HEK293 (cell line): ENCODE measurements at regions not wholly inside any gene's neighbourhood (a gene's known extent, or its start where the extent isn't known, plus 50 kb on each side); places are given as distances from the start of the nearest gene placed in this dataset.

Experiments used
- CTCF ChIA-PET: fragments of 350-600 bp; formaldehyde crosslinking; extraction: SDS; loops from one replicate; lab custom pipeline; 2021; ENCODE audit warnings: antibody characterized with exemption; lab: Yijun Ruan, JAX
- POLR2A ChIA-PET: fragments of 300-600 bp; formaldehyde crosslinking; extraction: SDS; loops from one replicate; lab custom pipeline; 2020; ENCODE audit warnings: antibody characterized with exemption, inconsistent platforms; lab: Yijun Ruan, JAX
- H3K27ac ChIP-seq: fragments of 200-500 bp; sonication (Bioruptor generic); 2 replicates; pipeline ENCODE4 v1.5.1; 2014; ENCODE audit warnings: low read depth, low read length, control low read depth, inconsistent platforms; ENCODE audit errors: extremely low read depth
- H3K36me3 ChIP-seq, 2 experiments: fragments of 200-500 bp in 1 of 2; sonication (Bioruptor generic) in 1 of 2; 1 replicate in 1 of 2; 2 replicates in 1 of 2; pipeline ENCODE4 v1.5.1; 2014 to 2017; ENCODE audit warnings: inconsistent platforms in 2 of 2, low read length in 2 of 2; ENCODE audit not compliant: control insufficient read depth in 2 of 2, insufficient read depth in 1 of 2
- H3K4me1 ChIP-seq: fragments of 200-500 bp; sonication (Bioruptor generic); 2 replicates; pipeline ENCODE4 v1.5.1; 2014; ENCODE audit warnings: mild to moderate bottlenecking, low read length, inconsistent platforms; ENCODE audit not compliant: control insufficient read depth, insufficient read depth
- H3K4me3 ChIP-seq: 2 replicates; pipeline ENCODE4 v1.5.1; 2011; ENCODE audit warnings: low read depth, mild to moderate bottlenecking, control low read depth, low read length, moderate library complexity
- H3K9me3 ChIP-seq: fragments of 200-500 bp; sonication (Bioruptor generic); 2 replicates; pipeline ENCODE4 v1.5.1; 2014; ENCODE audit warnings: low read depth, low read length, inconsistent platforms; ENCODE audit not compliant: control insufficient read depth, insufficient read depth
- BCL6B ChIP-seq: fragments of 450-650 bp; formaldehyde crosslinking; IDR thresholded peaks from 2 replicates; pipeline ENCODE4 v1.5.1; 2017; ENCODE audit warnings: missing biosample characterization, missing genetic modification characterization
- ELK4 ChIP-seq: IDR thresholded peaks from 2 replicates; pipeline ENCODE4 v1.6.1; 2011; ENCODE audit warnings: mild to moderate bottlenecking, low read depth, low read length, borderline replicate concordance
- GLIS2 ChIP-seq: fragments of 450-650 bp; formaldehyde crosslinking; IDR thresholded peaks from 2 replicates; pipeline ENCODE4 v1.5.1; 2016; ENCODE audit warnings: missing biosample characterization, missing genetic modification characterization
- PRDM1 ChIP-seq: fragments of 450-650 bp; formaldehyde crosslinking; IDR thresholded peaks from 2 replicates; pipeline ENCODE4; 2016; ENCODE audit warnings: missing biosample characterization, missing genetic modification characterization
- YY2 ChIP-seq: fragments of 450-650 bp; formaldehyde crosslinking; IDR thresholded peaks from 2 replicates; pipeline ENCODE4 v1.5.1; 2016; ENCODE audit warnings: missing biosample characterization, missing genetic modification characterization
- ZBTB48 ChIP-seq: fragments of 450-650 bp; formaldehyde crosslinking; IDR thresholded peaks from 2 replicates; pipeline ENCODE4 v1.5.1; 2016; ENCODE audit warnings: missing biosample characterization, missing genetic modification characterization
- ZNF114 ChIP-seq: fragments of 450-650 bp; formaldehyde crosslinking; IDR thresholded peaks from 2 replicates; pipeline ENCODE4 v1.5.0; 2017; ENCODE audit warnings: missing biosample characterization, missing genetic modification characterization
- ZNF214 ChIP-seq: fragments of 450-650 bp; formaldehyde crosslinking; IDR thresholded peaks from 2 replicates; pipeline ENCODE4 v1.5.1; 2017; ENCODE audit warnings: missing biosample characterization, mild to moderate bottlenecking, missing genetic modification characterization, borderline replicate concordance
- ZNF280C ChIP-seq: fragments of 450-650 bp; formaldehyde crosslinking; IDR thresholded peaks from 2 replicates; pipeline ENCODE4 v1.5.1; 2016; ENCODE audit warnings: missing biosample characterization, missing genetic modification characterization
- ZNF280D ChIP-seq: fragments of 450-650 bp; formaldehyde crosslinking; IDR thresholded peaks from 2 replicates; pipeline ENCODE4 v1.5.1; 2016; ENCODE audit warnings: missing biosample characterization, missing genetic modification characterization
- ZNF426 ChIP-seq: fragments of 450-650 bp; formaldehyde crosslinking; IDR thresholded peaks from 2 replicates; pipeline ENCODE4 v1.5.1; 2017; ENCODE audit warnings: missing biosample characterization, missing genetic modification characterization, mild to moderate bottlenecking, inconsistent platforms, moderate library complexity
- ZNF433 ChIP-seq: fragments of 450-650 bp; formaldehyde crosslinking; IDR thresholded peaks from 2 replicates; pipeline ENCODE4 v1.5.1; 2016; ENCODE audit warnings: missing biosample characterization, missing genetic modification characterization, low read depth
- ZNF560 ChIP-seq: fragments of 450-650 bp; formaldehyde crosslinking; IDR thresholded peaks from 2 replicates; pipeline ENCODE4 v1.5.1; 2017; ENCODE audit warnings: missing biosample characterization, missing genetic modification characterization, borderline replicate concordance

GRCh38 chr6:113340371-113340770 lies 516.8 kb upstream of the MARCKS start (continued):
- TF ChIP-seq ZNF280C (tag by site-specific recombination): no peak
- TF ChIP-seq ZBTB48 (tag by site-specific recombination): no peak
- TF ChIP-seq GLIS2 (tag by site-specific recombination): no peak
- no peak for TF ChIP-seq ZNF433
- TF ChIP-seq ZNF280D: no peak
- TF ChIP-seq ZNF560 (tag by site-specific recombination): no peak
- TF ChIP-seq ZNF114 (tag by site-specific recombination): no peak

- H3K4me1 ChIP-seq: no peaks in the 10 kb centered on the region
- POLR2A ChIA-PET: no interaction called here
- TF ChIP-seq ZNF214 (tag by site-specific recombination) (no peak), PRDM1 (tag by site-specific recombination) (peak; percentile 68)
- no peaks in the 10 kb centered on the region for H3K36me3 ChIP-seq
- CTCF ChIA-PET: no interaction called here
- H3K27ac ChIP-seq: no peak overlapping the region
- H3K4me3 ChIP-seq: no peak overlapping the region
- no peaks in the 10 kb centered on the region for H3K9me3 ChIP-seq
Measured at GRCh38 chr6:113343940-113344339, 513.2 kb upstream of the MARCKS start.

- Histone ChIP-seq H3K36me3 (no peaks in the 10 kb centered on the region), H3K9me3 (no peaks in the 10 kb centered on the region), H3K4me3 (no peak overlapping the region), H3K4me1 (no peaks in the 10 kb centered on the region), H3K27ac (no peak overlapping the region)
- POLR2A ChIA-PET: no interaction called here
- TF ChIP-seq ZNF426 (no peak), ZNF280D (no peak), ELK4 (no peak), BCL6B (tag by site-specific recombination) (no peak), YY2 (tag by site-specific recombination) (no peak)
- CTCF ChIA-PET: no interaction called here
Measured at GRCh38 chr6:113344969-113345368, 512.2 kb upstream of the MARCKS start.
